ENCODE measurements at regions not wholly inside any gene's neighbourhood (a gene's known extent, or its start where the extent isn't known, plus 50 kb on each side); places are given as distances from the start of the nearest gene placed in this dataset.

DNA sequence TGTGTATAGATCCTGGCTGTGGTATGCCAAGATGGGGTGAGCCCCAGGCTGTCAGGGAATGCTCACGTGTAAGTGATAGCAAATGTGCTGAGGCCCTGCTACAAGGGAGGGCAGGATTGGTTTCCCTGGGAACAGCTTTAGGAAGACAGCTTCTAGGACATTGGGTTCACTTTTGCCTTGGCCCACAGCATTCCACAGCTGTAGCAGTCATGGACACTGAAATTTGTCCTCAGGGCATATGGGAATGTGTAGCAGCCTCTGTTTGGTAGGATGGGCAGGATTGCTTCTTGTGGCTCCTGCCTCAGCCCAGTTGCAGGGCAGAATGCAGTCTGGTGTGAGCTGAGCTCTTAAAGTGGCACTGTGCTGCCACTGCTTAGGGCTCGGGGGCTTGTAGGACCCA is 1061.7 kb upstream of the WWC1 start:
- H3K4me3 ChIP-seq (ENCODE audit: low read depth in 1 of 3, low read length in 3 of 3), result no peak overlapping the region
- WGBS, result 68% methylated on average over 2 of the region's 2 CpGs
- H3K9me3 ChIP-seq (ENCODE audit: control insufficient read depth in 4 of 4, low read length in 3 of 4), result peaks cover 0 to 7% (median 2%) of the 10 kb centered on the region in 4 donors
- no peak overlapping the region for H3K27ac ChIP-seq (ENCODE audit: low read depth in 1 of 2, low read length in 2 of 2)
- no peak overlapping the region for H3K9ac ChIP-seq (ENCODE audit: low read depth in 1 of 2, low read length in 2 of 2)
- H3K4me1 ChIP-seq (ENCODE audit: control insufficient read depth in 4 of 4, insufficient read depth in 4 of 4, low read length in 3 of 4), result no peaks in the 10 kb centered on the region
- TF ChIP-seq ATF3 (IDR thresholded peaks at IDR 0.05), result no peak
- no peak for TF ChIP-seq YY1 (IDR thresholded peaks at IDR 0.05)
- no peak for TF ChIP-seq RXRA (IDR thresholded peaks at IDR 0.05)
- TF ChIP-seq MAX (IDR thresholded peaks at IDR 0.05), result no peak
- no peak for TF ChIP-seq CTCF (IDR thresholded peaks at IDR 0.05; ENCODE audit: low read depth, low read length, missing input control)
- no peak for TF ChIP-seq FOXA1 (IDR thresholded peaks at IDR 0.05)
- no peak for TF ChIP-seq REST (IDR thresholded peaks at IDR 0.05)
- no peak for TF ChIP-seq GABPA (IDR thresholded peaks at IDR 0.05 in 1 of 2, conservative IDR thresholded peaks at IDR 0.05 in 1 of 2)
- no peak for TF ChIP-seq RAD21 (IDR thresholded peaks at IDR 0.05)
- TF ChIP-seq TAF1 (conservative IDR thresholded peaks at IDR 0.05), result no peak
- TF ChIP-seq JUND (IDR thresholded peaks at IDR 0.05), result no peak
- no peaks in the 10 kb centered on the region for H3K27me3 ChIP-seq (ENCODE audit: control insufficient read depth in 4 of 4, insufficient read depth in 4 of 4, low read length in 3 of 4)
- DNase-seq (ENCODE audit: low spot score), result no peak
- H3K36me3 ChIP-seq (ENCODE audit: control insufficient read depth in 4 of 4, insufficient read depth in 3 of 4, low read depth in 1 of 4, low read length in 3 of 4), result no peaks in the 10 kb centered on the region

DNA sequence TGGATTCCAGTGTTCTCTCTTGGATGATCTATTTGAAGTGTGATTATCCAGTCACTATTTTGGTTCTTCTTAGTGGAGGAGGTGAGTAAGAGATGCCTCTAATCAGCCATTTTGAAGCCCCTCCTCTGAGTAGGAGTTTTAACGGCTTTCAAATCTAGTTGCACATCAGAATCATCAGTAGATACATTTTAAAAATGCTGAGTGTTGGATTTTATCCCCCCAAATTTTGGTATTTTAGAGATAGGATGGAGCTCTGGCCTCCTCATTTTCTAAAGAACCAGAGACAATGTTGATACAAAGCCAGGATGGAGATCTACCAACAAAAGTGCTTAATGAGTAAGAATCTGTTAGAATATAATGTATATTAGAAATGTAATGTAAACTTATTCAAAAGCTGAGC is 1061.0 kb upstream of the WWC1 start:
- no peak overlapping the region for H3K9ac ChIP-seq (ENCODE audit: low read depth in 1 of 2, low read length in 2 of 2)
- 92% methylated on average over 1 of the region's 1 CpG for WGBS
- H3K9me3 ChIP-seq (ENCODE audit: control insufficient read depth in 4 of 4, low read length in 3 of 4), result peaks cover 0 to 7% (median 2%) of the 10 kb centered on the region in 4 donors
- no peaks in the 10 kb centered on the region for H3K27me3 ChIP-seq (ENCODE audit: control insufficient read depth in 4 of 4, insufficient read depth in 4 of 4, low read length in 3 of 4)
- TF ChIP-seq NR2F2 (IDR thresholded peaks at IDR 0.05), result no peak
- no peak for DNase-seq (ENCODE audit: low spot score)
- no peak overlapping the region for H3K27ac ChIP-seq (ENCODE audit: low read depth in 1 of 2, low read length in 2 of 2)
- H3K36me3 ChIP-seq (ENCODE audit: control insufficient read depth in 4 of 4, insufficient read depth in 3 of 4, low read depth in 1 of 4, low read length in 3 of 4), result no peaks in the 10 kb centered on the region
- H3K4me1 ChIP-seq (ENCODE audit: control insufficient read depth in 4 of 4, insufficient read depth in 4 of 4, low read length in 3 of 4), result no peaks in the 10 kb centered on the region
- no peak overlapping the region for H3K4me3 ChIP-seq (ENCODE audit: low read depth in 1 of 3, low read length in 3 of 3)

- H3K27ac ChIP-seq (ENCODE audit: low read depth in 1 of 2, low read length in 2 of 2), result no peak overlapping the region
- H3K4me1 ChIP-seq (ENCODE audit: control insufficient read depth in 4 of 4, insufficient read depth in 4 of 4, low read length in 3 of 4), result no peaks in the 10 kb centered on the region
- no peak for TF ChIP-seq EGR1 (IDR thresholded peaks at IDR 0.05; ENCODE audit: low read depth in 2 of 2)
- no peak for TF ChIP-seq CTCF (IDR thresholded peaks at IDR 0.05; ENCODE audit: low read depth, low read length, missing input control)
- TF ChIP-seq ZBTB33 (IDR thresholded peaks at IDR 0.05), result no peak
- TF ChIP-seq HNF4A (conservative IDR thresholded peaks at IDR 0.05), result no peak
- TF ChIP-seq RAD21 (IDR thresholded peaks at IDR 0.05), result no peak
- TF ChIP-seq YY1 (IDR thresholded peaks at IDR 0.05), result no peak
- no peak for DNase-seq (ENCODE audit: low spot score)
- 69% methylated on average over 3 of the region's 3 CpGs for WGBS
- H3K27me3 ChIP-seq (ENCODE audit: control insufficient read depth in 4 of 4, insufficient read depth in 4 of 4, low read length in 3 of 4), result no peaks in the 10 kb centered on the region
- peaks cover 0 to 7% (median 2%) of the 10 kb centered on the region in 4 donors for H3K9me3 ChIP-seq (ENCODE audit: control insufficient read depth in 4 of 4, low read length in 3 of 4)
- H3K36me3 ChIP-seq (ENCODE audit: control insufficient read depth in 4 of 4, insufficient read depth in 3 of 4, low read depth in 1 of 4, low read length in 3 of 4), result no peaks in the 10 kb centered on the region
- no peak overlapping the region for H3K4me3 ChIP-seq (ENCODE audit: low read depth in 1 of 3, low read length in 3 of 3)
- H3K9ac ChIP-seq (ENCODE audit: low read depth in 1 of 2, low read length in 2 of 2), result no peak overlapping the region
These were observed 1058.7 kb upstream of the WWC1 start for GRCh38 chr5:167232675-167233311.

All from liver (tissue), 8 donors.